PC-3 (cell line): ENCODE measurements at regions not wholly inside any gene's neighbourhood (a gene's known extent, or its start where the extent isn't known, plus 50 kb on each side); places are given as distances from the start of the nearest gene placed in this dataset.

Source experiments
- ATAC-seq: fragments of 200-7000 bp; cut with Tn5 transposase; 2 replicates; pipeline ENCODE4 v1.9.1; 2020; ENCODE audit warnings: mild to moderate bottlenecking, moderate library complexity
- BruUV-seq: library from RNA; stranded (reverse); fragments of 400-500 nt; replicated peaks from 2 replicates; lab custom pipeline; 2021; lab: Mats Ljungman, UMichigan
- CTCF ChIA-PET: fragments of 300-600 bp; sonication (Branson Sonifier 250); formaldehyde crosslinking; loops from one replicate; lab custom pipeline; 2022; ENCODE audit warnings: antibody characterized with exemption; lab: Charles Lee
- POLR2A ChIA-PET: fragments of 300-600 bp; sonication (Branson Sonifier 250); formaldehyde crosslinking; loops from one replicate; lab custom pipeline; 2022; ENCODE audit warnings: antibody characterized with exemption; ENCODE audit not compliant: unreplicated experiment; lab: Charles Lee
- DNase-seq: peaks from one replicate; pipeline ENCODE4 v3.0.0-alpha.2; 2015
- H2AFZ ChIP-seq: fragments of 300-600 bp; sonication (generic); 2 replicates; pipeline ENCODE4 v1.6.0; 2016; ENCODE audit warnings: antibody characterized with exemption, low read length
- H3F3A ChIP-seq: fragments of 300-600 bp; sonication (generic); one replicate; pipeline ENCODE4 v1.6.0; 2017; ENCODE audit warnings: antibody characterized with exemption, low read length, control low read depth, mild to moderate bottlenecking; ENCODE audit not compliant: unreplicated experiment
- H3K27ac ChIP-seq: fragments of 300-600 bp; sonication (generic); 2 replicates; pipeline ENCODE4 v1.5.1; 2016; ENCODE audit warnings: mild to moderate bottlenecking, low read length
- H3K27me3 ChIP-seq: fragments of 300-600 bp; sonication (generic); 2 replicates; pipeline ENCODE4 v1.6.1; 2016; ENCODE audit warnings: low read length, mixed read lengths
- H3K36me3 ChIP-seq: fragments of 300-600 bp; sonication (generic); 2 replicates; pipeline ENCODE4 v1.6.1; 2016; ENCODE audit warnings: low read depth, mixed run types, low read length, mixed read lengths
- H3K4me1 ChIP-seq: fragments of 300-600 bp; sonication (generic); 2 replicates; pipeline ENCODE4 v1.5.1; 2016; ENCODE audit warnings: low read length; ENCODE audit not compliant: insufficient read depth
- H3K4me2 ChIP-seq: fragments of 300-600 bp; sonication (generic); 2 replicates; pipeline ENCODE4 v1.6.0; 2016; ENCODE audit warnings: low read length
- H3K4me3 ChIP-seq: fragments of 300-600 bp; sonication (generic); 2 replicates; pipeline ENCODE4 v1.5.1; 2016; ENCODE audit warnings: mild to moderate bottlenecking, low read length, mixed read lengths
- H3K79me2 ChIP-seq: fragments of 300-600 bp; sonication (generic); 2 replicates; pipeline ENCODE4 v1.6.1; 2017; ENCODE audit warnings: low read length, mixed read lengths
- H3K9ac ChIP-seq: fragments of 300-600 bp; sonication (generic); 2 replicates; pipeline ENCODE4 v1.6.0; 2016; ENCODE audit warnings: mild to moderate bottlenecking, low read length
- H3K9me2 ChIP-seq: fragments of 300-600 bp; sonication (generic); replicated peaks from 2 replicates; pipeline ENCODE4 v1.6.1; 2016; ENCODE audit warnings: mixed run types, low read length, mixed read lengths
- H3K9me3 ChIP-seq: fragments of 300-600 bp; sonication (generic); 2 replicates; pipeline ENCODE4 v1.6.1; 2016; ENCODE audit warnings: low read length, mixed read lengths
- H4K20me1 ChIP-seq: fragments of 300-600 bp; sonication (generic); 2 replicates; pipeline ENCODE4 v1.6.1; 2016; ENCODE audit warnings: low read length, mixed read lengths
- EZH2 ChIP-seq: fragments of 300-600 bp; sonication (generic); IDR thresholded peaks from one replicate; pipeline ENCODE4 v1.6.1; 2017; ENCODE audit warnings: antibody characterized with exemption, mild to moderate bottlenecking, low read length; ENCODE audit not compliant: unreplicated experiment
- EZH2phosphoT487 ChIP-seq: fragments of 300-600 bp; sonication (generic); IDR thresholded peaks from 2 replicates; pipeline ENCODE4 v1.6.1; 2018; ENCODE audit warnings: mild to moderate bottlenecking, antibody characterized with exemption, low read length, borderline replicate concordance
- intact Hi-C: fragments of 100-400 bp; cut with micrococcal nuclease; formaldehyde crosslinking; loops from 2 replicates; pipeline ENCODE4 v1.9.0; 2023
- TF ChIP-seq, protein P1 (sequence below): fragments of 300-600 bp; sonication (generic); conservative IDR thresholded peaks from 2 replicates; pipeline ENCODE4 v1.5.1; 2017; ENCODE audit warnings: antibody characterized with exemption, low read depth, mild to moderate bottlenecking, low read length

DNA sequence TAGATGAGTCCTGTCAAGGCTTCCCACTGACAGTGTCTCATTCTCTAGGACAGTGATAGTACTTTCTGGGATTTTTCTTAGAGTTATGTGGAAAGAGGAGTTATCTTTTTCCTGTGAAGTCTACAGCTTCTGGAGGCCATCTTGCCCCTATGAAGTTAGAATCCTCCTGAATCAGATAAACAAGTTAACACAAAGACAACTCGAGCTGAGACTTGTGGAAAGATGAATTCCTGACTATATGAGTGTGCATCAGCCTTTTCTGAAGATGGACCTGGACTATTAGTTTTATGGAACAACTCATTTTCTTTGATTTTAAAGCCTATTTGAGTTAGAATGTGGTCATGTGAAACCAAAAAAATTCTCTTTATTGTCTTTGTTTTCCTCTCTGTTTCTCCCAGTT, 290.9 kb downstream of the LRRIQ3 start:
- Histone ChIP-seq H2AFZ (no peak overlapping the region), H4K20me1 (no peaks in the 10 kb centered on the region), H3K4me3 (no peak overlapping the region), H3K27ac (no peak overlapping the region), H3K79me2 (no peaks in the 10 kb centered on the region), H3K4me2 (no peak overlapping the region), H3K9me2 (no peaks in the 10 kb centered on the region), H3K36me3 (no peaks in the 10 kb centered on the region), H3F3A (no peaks in the 10 kb centered on the region), H3K4me1 (no peaks in the 10 kb centered on the region), H3K9me3 (no peaks in the 10 kb centered on the region), H3K9ac (no peak overlapping the region), H3K27me3 (peaks cover 6% of the 10 kb centered on the region)
- TF ChIP-seq EZH2phosphoT487 (no peak), EZH2 (no peak)
- TF ChIP-seq, protein P1, sequence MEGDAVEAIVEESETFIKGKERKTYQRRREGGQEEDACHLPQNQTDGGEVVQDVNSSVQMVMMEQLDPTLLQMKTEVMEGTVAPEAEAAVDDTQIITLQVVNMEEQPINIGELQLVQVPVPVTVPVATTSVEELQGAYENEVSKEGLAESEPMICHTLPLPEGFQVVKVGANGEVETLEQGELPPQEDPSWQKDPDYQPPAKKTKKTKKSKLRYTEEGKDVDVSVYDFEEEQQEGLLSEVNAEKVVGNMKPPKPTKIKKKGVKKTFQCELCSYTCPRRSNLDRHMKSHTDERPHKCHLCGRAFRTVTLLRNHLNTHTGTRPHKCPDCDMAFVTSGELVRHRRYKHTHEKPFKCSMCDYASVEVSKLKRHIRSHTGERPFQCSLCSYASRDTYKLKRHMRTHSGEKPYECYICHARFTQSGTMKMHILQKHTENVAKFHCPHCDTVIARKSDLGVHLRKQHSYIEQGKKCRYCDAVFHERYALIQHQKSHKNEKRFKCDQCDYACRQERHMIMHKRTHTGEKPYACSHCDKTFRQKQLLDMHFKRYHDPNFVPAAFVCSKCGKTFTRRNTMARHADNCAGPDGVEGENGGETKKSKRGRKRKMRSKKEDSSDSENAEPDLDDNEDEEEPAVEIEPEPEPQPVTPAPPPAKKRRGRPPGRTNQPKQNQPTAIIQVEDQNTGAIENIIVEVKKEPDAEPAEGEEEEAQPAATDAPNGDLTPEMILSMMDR = no peak
- ATAC-seq (no peak), DNase-seq (no peak)
- intact Hi-C loops = no loop called here
- ChIA-PET POLR2A (no interaction called here), CTCF (no interaction called here)
- no TSS peak for BruUV-seq

DNA sequence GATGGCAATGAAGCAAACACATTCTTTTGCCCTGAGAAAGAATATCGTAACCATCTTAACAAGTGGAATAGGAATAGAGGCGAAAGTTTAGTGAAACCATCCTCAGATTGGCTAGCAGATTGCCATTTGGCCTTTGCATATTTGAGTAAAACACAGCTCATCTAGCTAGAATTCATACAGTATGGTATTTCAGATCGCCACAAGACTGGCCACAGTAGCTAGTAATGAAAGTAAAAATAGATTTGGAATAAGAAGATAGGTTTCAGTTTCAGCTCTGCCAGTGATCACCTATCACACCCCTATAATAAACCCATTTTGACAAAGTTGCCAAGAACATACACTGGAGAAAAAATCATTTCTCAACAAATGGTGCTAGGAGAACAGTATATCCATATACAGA, 294.9 kb downstream of the LRRIQ3 start:
- H3K4me3 ChIP-seq = no peak overlapping the region
- H2AFZ ChIP-seq = no peak overlapping the region
- H3K27ac ChIP-seq = no peak overlapping the region
- H3K27me3 ChIP-seq = peaks cover 34% of the 10 kb centered on the region
- no peaks in the 10 kb centered on the region for H4K20me1 ChIP-seq
- ChIA-PET POLR2A (no interaction called here), CTCF (no interaction called here)
- H3K9me2 ChIP-seq = no peaks in the 10 kb centered on the region
- ATAC-seq = no peak
- no peaks in the 10 kb centered on the region for H3K9me3 ChIP-seq
- no TSS peak for BruUV-seq
- H3K79me2 ChIP-seq = no peaks in the 10 kb centered on the region
- H3F3A ChIP-seq = no peaks in the 10 kb centered on the region
- intact Hi-C loops = no loop called here
- H3K9ac ChIP-seq = no peak overlapping the region
- DNase-seq = no peak
- H3K36me3 ChIP-seq = no peaks in the 10 kb centered on the region
- no peak for TF ChIP-seq EZH2phosphoT487
- TF ChIP-seq, protein P1 = no peak
- no peak for TF ChIP-seq EZH2
- no peaks in the 10 kb centered on the region for H3K4me1 ChIP-seq
- H3K4me2 ChIP-seq = no peak overlapping the region

DNA sequence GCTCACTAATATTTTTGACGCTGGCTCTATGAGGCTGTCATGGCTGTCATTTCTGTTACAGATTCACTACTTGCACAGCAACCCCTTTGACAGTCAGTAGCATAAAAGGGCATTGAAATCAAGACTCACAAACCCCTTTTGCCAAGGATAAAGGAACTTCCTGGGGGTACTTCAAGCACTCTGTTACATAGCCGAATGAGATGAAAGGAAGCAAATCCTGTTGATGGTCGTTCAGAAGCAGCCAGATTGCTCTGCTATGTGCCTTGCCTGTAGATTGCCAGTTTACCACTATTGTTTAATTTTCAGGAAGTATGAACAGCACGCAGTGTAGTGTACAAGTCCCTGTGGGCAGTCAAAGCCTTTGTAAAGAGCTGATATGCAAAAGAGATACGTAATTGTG, 296.2 kb downstream of the LRRIQ3 start:
- Histone ChIP-seq H3K9me3 (no peaks in the 10 kb centered on the region), H3K36me3 (no peaks in the 10 kb centered on the region), H3K9ac (no peak overlapping the region), H3K79me2 (no peaks in the 10 kb centered on the region), H3K27me3 (peaks cover 35% of the 10 kb centered on the region), H2AFZ (no peak overlapping the region), H3K4me3 (no peak overlapping the region), H3K27ac (no peak overlapping the region), H4K20me1 (no peaks in the 10 kb centered on the region), H3K4me1 (no peaks in the 10 kb centered on the region), H3F3A (no peaks in the 10 kb centered on the region), H3K4me2 (no peak overlapping the region), H3K9me2 (no peaks in the 10 kb centered on the region)
- CTCF ChIA-PET = no interaction called here
- DNase-seq = no peak
- TF ChIP-seq, protein P1 = no peak
- no peak for TF ChIP-seq EZH2phosphoT487
- TF ChIP-seq EZH2 = no peak
- intact Hi-C loops = no loop called here
- POLR2A ChIA-PET = no interaction called here
- no peak for ATAC-seq
- BruUV-seq = no TSS peak
